HFFc6 (cell line): ENCODE measurements at regions not wholly inside any gene's neighbourhood (a gene's known extent, or its start where the extent isn't known, plus 50 kb on each side); places are given as distances from the start of the nearest gene placed in this dataset.

Experiments used
- DNase-seq: peaks from one replicate; pipeline ENCODE4 v3.0.0-alpha.2; 2018
- H3K27ac Mint-ChIP-seq: 2 replicates; pipeline ENCODE4 v1.8.0; 2020; ENCODE audit warnings: mild to moderate bottlenecking, mixed read lengths
- H3K27me3 Mint-ChIP-seq: 2 replicates; pipeline ENCODE4 v1.8.0; 2021; ENCODE audit warnings: mild to moderate bottlenecking, moderate library complexity, mixed read lengths; ENCODE audit not compliant: insufficient read depth
- H3K36me3 Mint-ChIP-seq: 2 replicates; pipeline ENCODE4 v1.8.0; 2021; ENCODE audit warnings: low read depth, mixed read lengths
- H3K4me1 Mint-ChIP-seq: 2 replicates; pipeline ENCODE4 v1.8.0; 2020; ENCODE audit warnings: low read depth, mixed read lengths
- H3K4me3 Mint-ChIP-seq: 2 replicates; pipeline ENCODE4 v1.8.0; 2020; ENCODE audit warnings: mild to moderate bottlenecking, moderate library complexity, mixed read lengths
- H3K9me3 Mint-ChIP-seq: 2 replicates; pipeline ENCODE4 v1.8.0; 2020; ENCODE audit warnings: mild to moderate bottlenecking, mixed read lengths
- TF ChIP-seq, protein P1 (sequence below): fragments of 200-600 bp; sonication (generic); IDR thresholded peaks from 2 replicates; pipeline ENCODE4 v1.5.0; 2021; ENCODE audit warnings: antibody characterized with exemption, mild to moderate bottlenecking

- no peak overlapping the region for H3K4me3 Mint-ChIP-seq
- peak overlapping the region; percentile 98 for H3K27ac Mint-ChIP-seq
- no peaks in the 10 kb centered on the region for H3K36me3 Mint-ChIP-seq
- TF ChIP-seq, protein P1, sequence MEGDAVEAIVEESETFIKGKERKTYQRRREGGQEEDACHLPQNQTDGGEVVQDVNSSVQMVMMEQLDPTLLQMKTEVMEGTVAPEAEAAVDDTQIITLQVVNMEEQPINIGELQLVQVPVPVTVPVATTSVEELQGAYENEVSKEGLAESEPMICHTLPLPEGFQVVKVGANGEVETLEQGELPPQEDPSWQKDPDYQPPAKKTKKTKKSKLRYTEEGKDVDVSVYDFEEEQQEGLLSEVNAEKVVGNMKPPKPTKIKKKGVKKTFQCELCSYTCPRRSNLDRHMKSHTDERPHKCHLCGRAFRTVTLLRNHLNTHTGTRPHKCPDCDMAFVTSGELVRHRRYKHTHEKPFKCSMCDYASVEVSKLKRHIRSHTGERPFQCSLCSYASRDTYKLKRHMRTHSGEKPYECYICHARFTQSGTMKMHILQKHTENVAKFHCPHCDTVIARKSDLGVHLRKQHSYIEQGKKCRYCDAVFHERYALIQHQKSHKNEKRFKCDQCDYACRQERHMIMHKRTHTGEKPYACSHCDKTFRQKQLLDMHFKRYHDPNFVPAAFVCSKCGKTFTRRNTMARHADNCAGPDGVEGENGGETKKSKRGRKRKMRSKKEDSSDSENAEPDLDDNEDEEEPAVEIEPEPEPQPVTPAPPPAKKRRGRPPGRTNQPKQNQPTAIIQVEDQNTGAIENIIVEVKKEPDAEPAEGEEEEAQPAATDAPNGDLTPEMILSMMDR: no peak
- no peak for DNase-seq
- H3K9me3 Mint-ChIP-seq: no peaks in the 10 kb centered on the region
- no peaks in the 10 kb centered on the region; the same call in 1 of the 2 replicates for H3K27me3 Mint-ChIP-seq
- H3K4me1 Mint-ChIP-seq: peaks cover 38% of the 10 kb centered on the region
These were observed 98.2 kb upstream of the BMPER start for GRCh38 chr7:33807155-33807530.

GRCh38 chr7:33807779-33808482 is 97.4 kb upstream of the BMPER start:
- H3K27me3 Mint-ChIP-seq: no peaks in the 10 kb centered on the region; the same call in 1 of the 2 replicates

DNA sequence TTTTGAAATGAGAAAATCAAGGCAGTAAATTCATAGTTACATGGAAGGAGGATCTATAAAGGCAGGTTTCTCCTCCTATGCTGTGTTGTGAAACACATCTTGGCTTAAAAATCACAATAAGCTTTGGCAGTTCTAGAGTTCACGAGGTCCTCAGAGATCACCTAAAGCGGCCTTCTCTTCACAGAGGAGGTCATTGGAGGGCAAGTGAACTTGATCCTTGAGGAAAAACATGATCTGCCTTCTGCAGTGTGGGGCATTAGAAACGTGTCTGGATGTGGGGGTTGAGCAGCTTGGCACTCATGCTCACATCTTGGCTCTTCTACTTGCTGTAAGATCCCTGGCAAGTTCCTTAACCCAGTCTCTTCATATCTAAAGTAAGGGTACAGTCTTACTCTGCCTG is 96.1 kb upstream of the BMPER start:
- no peaks in the 10 kb centered on the region for H3K36me3 Mint-ChIP-seq
- TF ChIP-seq, protein P1: no peak
- H3K4me1 Mint-ChIP-seq: peaks cover 38% of the 10 kb centered on the region
- H3K4me3 Mint-ChIP-seq: no peak overlapping the region
- DNase-seq: no peak
- H3K9me3 Mint-ChIP-seq: no peaks in the 10 kb centered on the region; the same call in 1 of the 2 replicates
- no peaks in the 10 kb centered on the region for H3K27me3 Mint-ChIP-seq
- H3K27ac Mint-ChIP-seq: peak overlapping the region; percentile 73

More at GRCh38 chr7:33807779-33808482, 97.4 kb upstream of the BMPER start:
- H3K9me3 Mint-ChIP-seq: no peaks in the 10 kb centered on the region; the same call in 1 of the 2 replicates
- peaks cover 38% of the 10 kb centered on the region for H3K4me1 Mint-ChIP-seq
- TF ChIP-seq, protein P1: peak; percentile 83
- peak overlapping the region; percentile 98 for H3K27ac Mint-ChIP-seq
- peak; percentile 95 for DNase-seq
- H3K36me3 Mint-ChIP-seq: no peaks in the 10 kb centered on the region
- H3K4me3 Mint-ChIP-seq: peak overlapping the region; percentile 45

DNA sequence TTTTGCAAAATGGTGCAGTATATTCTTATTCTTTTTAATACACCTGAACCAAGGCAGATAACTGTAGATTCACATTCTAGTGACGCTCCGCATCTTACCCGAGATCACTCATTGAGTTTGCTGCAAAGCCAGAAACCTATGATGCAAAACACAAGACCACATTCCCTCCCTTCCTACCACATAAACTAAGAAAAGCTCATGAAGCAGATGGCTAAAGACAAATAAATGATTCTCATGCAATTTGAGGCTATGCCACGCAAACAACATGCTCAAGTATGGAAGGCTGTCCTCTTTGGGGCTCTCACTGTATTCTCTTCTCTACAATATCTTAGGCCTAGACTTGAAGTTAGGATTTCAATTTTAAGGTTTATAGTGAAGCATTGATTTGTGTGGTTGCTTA is 95.0 kb upstream of the BMPER start:
- H3K36me3 Mint-ChIP-seq: no peaks in the 10 kb centered on the region
- H3K4me3 Mint-ChIP-seq: no peak overlapping the region
- H3K27ac Mint-ChIP-seq: no peak overlapping the region
- H3K27me3 Mint-ChIP-seq: no peaks in the 10 kb centered on the region; the same call in 1 of the 2 replicates
- TF ChIP-seq, protein P1: no peak
- H3K9me3 Mint-ChIP-seq: no peaks in the 10 kb centered on the region; the same call in 1 of the 2 replicates
- peaks cover 47% of the 10 kb centered on the region for H3K4me1 Mint-ChIP-seq
- DNase-seq: no peak

- DNase-seq: no peak
- TF ChIP-seq, protein P1: no peak
- no peak overlapping the region for H3K27ac Mint-ChIP-seq
- no peak overlapping the region for H3K4me3 Mint-ChIP-seq
- H3K4me1 Mint-ChIP-seq: peaks cover 19% of the 10 kb centered on the region
- no peaks in the 10 kb centered on the region for H3K36me3 Mint-ChIP-seq
- peaks cover 2% of the 10 kb centered on the region for H3K27me3 Mint-ChIP-seq
- no peaks in the 10 kb centered on the region; the same call in 1 of the 2 replicates for H3K9me3 Mint-ChIP-seq
These were observed 92.0 kb upstream of the BMPER start for GRCh38 chr7:33813331-33813730.
